ENCODE measurements at regions not wholly inside any gene's neighbourhood (a gene's known extent, or its start where the extent isn't known, plus 50 kb on each side); places are given as distances from the start of the nearest gene placed in this dataset.

GRCh38 chr10:65470986-65471385, 1454.8 kb upstream of the LRRTM3 start:
- TF ChIP-seq ZNF473 (tag by site-specific recombination; IDR thresholded peaks at IDR 0.05) (no peak), ZNF548 (tag by site-specific recombination; IDR thresholded peaks at IDR 0.05) (no peak), ZNF266 (tag by site-specific recombination; IDR thresholded peaks at IDR 0.05; ENCODE audit: low read depth) (no peak)
- ChIA-PET CTCF (no interaction called here), POLR2A (no interaction called here)
- Histone ChIP-seq H3K4me3 (ENCODE audit: low read depth, low read length) (no peak overlapping the region), H3K4me1 (ENCODE audit: control insufficient read depth, insufficient read depth, low read length) (no peaks in the 10 kb centered on the region), H3K9me3 (ENCODE audit: control insufficient read depth, insufficient read depth, low read depth, low read length) (no peaks in the 10 kb centered on the region), H3K27ac (ENCODE audit: extremely low read depth, low read depth, low read length) (no peak overlapping the region), H3K36me3 (ENCODE audit: control insufficient read depth in 2 of 2, insufficient read depth in 1 of 2, low read length in 2 of 2) (no peaks in the 10 kb centered on the region)

- POLR2A ChIA-PET = no interaction called here
- H3K27ac ChIP-seq (ENCODE audit: extremely low read depth, low read depth, low read length) = no peak overlapping the region
- no peaks in the 10 kb centered on the region for H3K4me1 ChIP-seq (ENCODE audit: control insufficient read depth, insufficient read depth, low read length)
- no peaks in the 10 kb centered on the region for H3K36me3 ChIP-seq (ENCODE audit: control insufficient read depth in 2 of 2, insufficient read depth in 1 of 2, low read length in 2 of 2)
- H3K9me3 ChIP-seq (ENCODE audit: control insufficient read depth, insufficient read depth, low read depth, low read length) = no peaks in the 10 kb centered on the region
- TF ChIP-seq ZBTB44 (tag by site-specific recombination; IDR thresholded peaks at IDR 0.05) = no peak
- TF ChIP-seq ZNF274 (IDR thresholded peaks at IDR 0.05; ENCODE audit: low read length) = no peak
- no peak for TF ChIP-seq ZNF274 (tag by site-specific recombination; IDR thresholded peaks at IDR 0.05; ENCODE audit: borderline replicate concordance)
- peak; percentile 67; the same call in 1 of the 2 replicates for TF ChIP-seq ZNF366 (tag by site-specific recombination; conservative IDR thresholded peaks at IDR 0.05)
- H3K4me3 ChIP-seq (ENCODE audit: low read depth, low read length) = no peak overlapping the region
- CTCF ChIA-PET = interaction anchor here (0.7 kb wide), 1 partner anchor 12 kb away, joined by 6 read pairs; no protein-coding TSS in a partner anchor
These were observed 1443.0 kb upstream of the LRRTM3 start for GRCh38 chr10:65482848-65483247.

- H3K4me3 ChIP-seq (ENCODE audit: low read depth, low read length) = no peak overlapping the region
- no peaks in the 10 kb centered on the region for H3K4me1 ChIP-seq (ENCODE audit: control insufficient read depth, insufficient read depth, low read length)
- CTCF ChIA-PET = no interaction called here
- no peak for TF ChIP-seq GLI2 (tag by site-specific recombination; IDR thresholded peaks at IDR 0.05; ENCODE audit: borderline replicate concordance, low read depth)
- TF ChIP-seq ZNF792 (tag by site-specific recombination; IDR thresholded peaks at IDR 0.05) = no peak
- no peak for TF ChIP-seq GLIS1 (tag by site-specific recombination; IDR thresholded peaks at IDR 0.05)
- TF ChIP-seq ZNF302 (tag by site-specific recombination; IDR thresholded peaks at IDR 0.05; ENCODE audit: low read depth) = no peak
- TF ChIP-seq HOXA7 (CRISPR knock-in tag; IDR thresholded peaks at IDR 0.05; ENCODE audit: borderline replicate concordance) = no peak
- TF ChIP-seq ZNF560 (tag by site-specific recombination; IDR thresholded peaks at IDR 0.05; ENCODE audit: borderline replicate concordance) = no peak
- TF ChIP-seq AEBP2 (tag by site-specific recombination; IDR thresholded peaks at IDR 0.05; ENCODE audit: borderline replicate concordance) = no peak
- no peak for TF ChIP-seq ZNF626 (tag by site-specific recombination; IDR thresholded peaks at IDR 0.05)
- TF ChIP-seq ZNF292 (tag by site-specific recombination; IDR thresholded peaks at IDR 0.05; ENCODE audit: borderline replicate concordance, low read depth) = no peak
- no peak for TF ChIP-seq ZNF692 (tag by site-specific recombination; IDR thresholded peaks at IDR 0.05)
- no peak for TF ChIP-seq PRDM6 (tag by site-specific recombination; IDR thresholded peaks at IDR 0.05)
- TF ChIP-seq ZSCAN23 (tag by site-specific recombination; IDR thresholded peaks at IDR 0.05) = no peak
- no peaks in the 10 kb centered on the region for H3K36me3 ChIP-seq (ENCODE audit: control insufficient read depth in 2 of 2, insufficient read depth in 1 of 2, low read length in 2 of 2)
- H3K27ac ChIP-seq (ENCODE audit: extremely low read depth, low read depth, low read length) = no peak overlapping the region
- no peaks in the 10 kb centered on the region for H3K9me3 ChIP-seq (ENCODE audit: control insufficient read depth, insufficient read depth, low read depth, low read length)
- POLR2A ChIA-PET = interaction anchor here (0.6 kb wide), 1 partner anchor 52 kb away, joined by 3 read pairs; no protein-coding TSS in a partner anchor
These were observed 1434.0 kb upstream of the LRRTM3 start for GRCh38 chr10:65491799-65492198.
